GM18870 (cell line): ENCODE measurements at regions not wholly inside any gene's neighbourhood (a gene's known extent, or its start where the extent isn't known, plus 50 kb on each side); places are given as distances from the start of the nearest gene placed in this dataset.

Experiments used
- ATAC-seq: cut with Tn5 transposase; IDR thresholded peaks from one replicate; pipeline ENCODE4 v1.9.1; 2021; ENCODE audit warnings: moderate library complexity; ENCODE audit not compliant: unreplicated experiment

GRCh38 chr2:30367232-30368070, 79.6 kb upstream of the LCLAT1 start:
- ATAC-seq = no peak

GRCh38 chr2:30368258-30368657, 78.8 kb upstream of the LCLAT1 start:
- ATAC-seq = no peak

GRCh38 chr2:30371028-30371689, 75.9 kb upstream of the LCLAT1 start:
- ATAC-seq = no peak

- no peak for ATAC-seq
These were observed 75.2 kb upstream of the LCLAT1 start for GRCh38 chr2:30371772-30372373.

GRCh38 chr2:30372826-30373225, 74.2 kb upstream of the LCLAT1 start:
- no peak for ATAC-seq

- ATAC-seq = no peak
These were observed 73.2 kb upstream of the LCLAT1 start for GRCh38 chr2:30373881-30374302.

GRCh38 chr2:30374380-30374779, 72.7 kb upstream of the LCLAT1 start:
- no peak for ATAC-seq

- no peak for ATAC-seq
These were observed 71.1 kb upstream of the LCLAT1 start for GRCh38 chr2:30375915-30376314.

- no peak for ATAC-seq
These were observed 67.6 kb upstream of the LCLAT1 start for GRCh38 chr2:30379481-30379880.

- no peak for ATAC-seq
These were observed 66.2 kb upstream of the LCLAT1 start for GRCh38 chr2:30380824-30381223.

- no peak for ATAC-seq
These were observed 64.8 kb upstream of the LCLAT1 start for GRCh38 chr2:30382162-30382783.

- no peak for ATAC-seq
These were observed 64.1 kb upstream of the LCLAT1 start for GRCh38 chr2:30382995-30383394.

- no peak for ATAC-seq
These were observed 61.7 kb upstream of the LCLAT1 start for GRCh38 chr2:30385327-30385726.

- ATAC-seq = no peak
These were observed 54.9 kb upstream of the LCLAT1 start for GRCh38 chr2:30392097-30392496.

GRCh38 chr2:30393510-30393909, 53.5 kb upstream of the LCLAT1 start:
- no peak for ATAC-seq

- no peak for ATAC-seq
These were observed 53.0 kb upstream of the LCLAT1 start for GRCh38 chr2:30394096-30394495.

- no peak for ATAC-seq
These were observed 50.4 kb upstream of the LCLAT1 start for GRCh38 chr2:30396436-30397232.
